ENCODE measurements at regions not wholly inside any gene's neighbourhood (a gene's known extent, or its start where the extent isn't known, plus 50 kb on each side); places are given as distances from the start of the nearest gene placed in this dataset.
"Not testable (repeated sequence)": the region's sequence is repeated elsewhere in the genome, so short reads cannot be mapped to it uniquely, and the experiment has no call there.

DNA sequence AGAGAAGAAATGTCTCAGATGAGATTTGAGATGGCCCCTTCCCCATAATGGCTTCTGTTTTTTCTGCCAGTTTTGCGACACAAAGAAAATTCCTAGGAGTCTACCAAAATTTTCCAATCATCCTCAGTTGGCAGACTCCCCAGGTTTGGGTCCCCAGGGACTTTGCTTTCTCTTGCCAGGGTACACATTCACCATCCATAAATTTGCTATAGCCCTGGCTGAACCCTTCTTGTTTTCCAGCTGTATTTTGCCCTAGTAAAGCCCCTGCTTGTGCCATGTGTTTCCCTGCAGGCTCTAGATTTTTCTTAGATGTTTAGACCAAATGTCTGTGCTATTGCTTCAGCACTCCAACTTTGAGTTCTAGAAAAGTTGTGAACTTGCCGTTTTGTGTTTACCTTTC lies 283.2 kb downstream of the ANXA1 start:
- no peaks in the 10 kb centered on the region for H3K36me3 Mint-ChIP-seq
- H3K27ac Mint-ChIP-seq, result no peak overlapping the region
- H3K27me3 Mint-ChIP-seq, result no peaks in the 10 kb centered on the region
- no peaks in the 10 kb centered on the region for H3K9me3 Mint-ChIP-seq
- no peak overlapping the region for H3K4me3 Mint-ChIP-seq
- no peaks in the 10 kb centered on the region for H3K4me1 Mint-ChIP-seq (ENCODE audit: unreplicated experiment)
- DNase-seq (ENCODE audit: extremely low spot score, unreplicated experiment), result no peak
- TF ChIP-seq, protein P1, sequence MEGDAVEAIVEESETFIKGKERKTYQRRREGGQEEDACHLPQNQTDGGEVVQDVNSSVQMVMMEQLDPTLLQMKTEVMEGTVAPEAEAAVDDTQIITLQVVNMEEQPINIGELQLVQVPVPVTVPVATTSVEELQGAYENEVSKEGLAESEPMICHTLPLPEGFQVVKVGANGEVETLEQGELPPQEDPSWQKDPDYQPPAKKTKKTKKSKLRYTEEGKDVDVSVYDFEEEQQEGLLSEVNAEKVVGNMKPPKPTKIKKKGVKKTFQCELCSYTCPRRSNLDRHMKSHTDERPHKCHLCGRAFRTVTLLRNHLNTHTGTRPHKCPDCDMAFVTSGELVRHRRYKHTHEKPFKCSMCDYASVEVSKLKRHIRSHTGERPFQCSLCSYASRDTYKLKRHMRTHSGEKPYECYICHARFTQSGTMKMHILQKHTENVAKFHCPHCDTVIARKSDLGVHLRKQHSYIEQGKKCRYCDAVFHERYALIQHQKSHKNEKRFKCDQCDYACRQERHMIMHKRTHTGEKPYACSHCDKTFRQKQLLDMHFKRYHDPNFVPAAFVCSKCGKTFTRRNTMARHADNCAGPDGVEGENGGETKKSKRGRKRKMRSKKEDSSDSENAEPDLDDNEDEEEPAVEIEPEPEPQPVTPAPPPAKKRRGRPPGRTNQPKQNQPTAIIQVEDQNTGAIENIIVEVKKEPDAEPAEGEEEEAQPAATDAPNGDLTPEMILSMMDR (conservative IDR thresholded peaks at IDR 0.05), result no peak

DNA sequence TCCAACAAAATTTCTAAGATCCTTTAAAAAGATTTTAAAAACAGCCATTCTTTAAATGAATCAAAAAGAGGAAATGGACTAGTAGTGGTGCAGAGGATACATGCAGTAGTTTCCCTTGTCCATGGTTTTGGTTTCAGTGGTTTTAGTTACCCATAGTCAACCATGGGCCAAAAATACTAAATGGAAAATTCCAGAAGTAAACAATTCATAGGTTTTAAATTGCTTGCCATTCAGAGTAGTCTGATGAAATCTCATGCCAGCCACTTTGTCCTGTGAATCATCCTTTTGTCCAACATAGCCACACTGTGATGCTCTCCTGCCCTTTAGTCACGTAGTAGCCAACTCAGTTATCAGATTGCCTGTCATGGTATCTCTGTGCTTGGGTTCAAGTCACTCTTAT lies 286.1 kb downstream of the ANXA1 start:
- H3K27me3 Mint-ChIP-seq, result no peaks in the 10 kb centered on the region
- no peaks in the 10 kb centered on the region for H3K36me3 Mint-ChIP-seq
- H3K4me1 Mint-ChIP-seq (ENCODE audit: unreplicated experiment), result no peaks in the 10 kb centered on the region
- H3K9me3 Mint-ChIP-seq, result no peaks in the 10 kb centered on the region
- DNase-seq (ENCODE audit: extremely low spot score, unreplicated experiment), result no peak
- H3K27ac Mint-ChIP-seq, result no peak overlapping the region
- TF ChIP-seq, protein P1 (conservative IDR thresholded peaks at IDR 0.05), result no peak
- no peak overlapping the region for H3K4me3 Mint-ChIP-seq

DNA sequence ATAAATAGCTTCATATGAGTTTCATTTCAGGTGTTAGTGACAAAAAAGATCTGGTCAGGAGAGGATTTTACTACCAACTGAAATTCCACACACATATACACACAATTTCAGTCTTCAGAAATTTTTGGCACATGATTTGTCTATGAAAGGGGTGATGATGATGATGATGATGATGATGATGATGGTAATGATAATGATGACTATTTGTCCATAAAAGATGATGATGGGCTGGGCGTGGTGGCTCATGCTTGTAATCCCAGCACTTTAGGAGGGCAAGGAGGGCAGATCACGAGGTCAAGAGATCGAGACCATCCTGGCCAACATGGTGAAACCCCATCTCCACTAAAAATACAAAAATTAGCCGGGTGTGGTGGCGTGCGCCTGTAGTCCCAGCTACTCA lies 288.2 kb downstream of the ANXA1 start:
- H3K4me1 Mint-ChIP-seq (ENCODE audit: unreplicated experiment); H3K4me3 Mint-ChIP-seq; H3K27me3 Mint-ChIP-seq; DNase-seq (ENCODE audit: extremely low spot score, unreplicated experiment); H3K9me3 Mint-ChIP-seq; H3K36me3 Mint-ChIP-seq; H3K27ac Mint-ChIP-seq: not testable (repeated sequence)

DNA sequence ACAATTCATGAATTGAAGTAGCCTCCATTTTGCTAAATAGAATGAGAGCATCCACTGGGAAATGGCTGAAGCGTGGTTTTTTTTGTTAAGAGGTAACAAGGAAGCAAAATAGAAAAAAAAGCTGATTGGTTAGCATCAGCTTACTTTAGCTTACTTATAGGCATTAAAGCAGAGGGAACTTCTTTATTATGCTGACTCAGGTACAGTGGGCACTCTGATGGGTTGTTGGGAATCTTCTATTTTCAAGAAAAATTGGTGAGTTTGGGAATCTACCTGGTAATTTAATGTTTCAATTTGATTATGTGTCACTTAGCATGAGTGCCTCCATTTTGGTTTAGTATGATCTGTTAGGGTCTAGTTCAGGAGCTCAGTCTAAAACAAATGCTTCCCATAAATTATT lies 289.6 kb downstream of the ANXA1 start:
- DNase-seq (ENCODE audit: extremely low spot score, unreplicated experiment), result no peak
- Mint-ChIP-seq H3K36me3 (no peaks in the 10 kb centered on the region), H3K4me3 (no peak overlapping the region), H3K27ac (no peak overlapping the region), H3K4me1 (ENCODE audit: unreplicated experiment) (peaks cover 4% of the 10 kb centered on the region), H3K27me3 (no peaks in the 10 kb centered on the region), H3K9me3 (no peaks in the 10 kb centered on the region)
- TF ChIP-seq, protein P1 (conservative IDR thresholded peaks at IDR 0.05), result no peak

DNA sequence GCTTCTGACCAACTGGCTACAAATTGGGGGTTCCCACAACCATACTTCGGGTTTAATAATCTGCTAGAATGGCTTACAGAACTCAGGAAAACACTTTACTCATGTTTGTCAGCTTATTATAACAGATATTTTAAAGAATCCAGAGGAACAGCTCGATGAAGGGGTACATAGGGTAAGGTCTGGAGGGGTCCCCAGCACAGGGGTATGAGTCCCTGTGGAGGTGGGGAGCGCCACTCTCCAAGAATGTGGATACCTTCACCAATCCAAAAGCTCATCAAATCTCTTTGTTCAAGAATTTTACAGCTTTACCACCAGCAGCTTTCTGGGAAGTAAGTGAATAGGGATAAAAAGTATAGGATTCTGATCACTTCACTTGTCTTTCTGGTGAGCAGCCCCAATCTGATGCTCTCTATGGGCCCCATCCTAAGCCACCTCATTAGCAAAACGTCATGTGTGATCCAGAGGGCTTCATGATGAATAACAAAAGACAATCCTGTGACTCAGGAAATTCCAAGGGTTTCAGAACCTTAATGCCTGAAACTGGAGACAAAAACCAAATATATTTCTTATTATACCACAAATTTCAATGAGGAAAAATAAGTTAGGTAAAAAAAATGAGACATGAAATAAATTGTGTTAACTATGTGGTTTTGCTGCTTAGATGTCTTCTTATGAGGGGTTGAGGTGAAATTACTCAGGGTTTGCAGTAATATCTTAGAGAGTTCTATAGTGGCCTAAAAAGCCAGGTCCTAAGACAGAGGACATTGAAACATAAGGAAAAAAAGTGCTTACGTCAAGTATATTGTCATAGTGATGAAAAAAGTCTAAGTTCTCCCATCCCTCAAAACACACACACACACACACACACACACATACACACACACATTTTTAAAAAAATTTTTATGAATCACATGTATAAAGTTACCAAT lies 290.5 kb downstream of the ANXA1 start:
- Mint-ChIP-seq H3K4me3 (no peak overlapping the region), H3K36me3 (no peaks in the 10 kb centered on the region), H3K9me3 (no peaks in the 10 kb centered on the region), H3K27ac (no peak overlapping the region), H3K4me1 (ENCODE audit: unreplicated experiment) (peaks cover 4% of the 10 kb centered on the region), H3K27me3 (no peaks in the 10 kb centered on the region)
- DNase-seq (ENCODE audit: extremely low spot score, unreplicated experiment), result no peak
- TF ChIP-seq, protein P1 (conservative IDR thresholded peaks at IDR 0.05), result no peak

DNA sequence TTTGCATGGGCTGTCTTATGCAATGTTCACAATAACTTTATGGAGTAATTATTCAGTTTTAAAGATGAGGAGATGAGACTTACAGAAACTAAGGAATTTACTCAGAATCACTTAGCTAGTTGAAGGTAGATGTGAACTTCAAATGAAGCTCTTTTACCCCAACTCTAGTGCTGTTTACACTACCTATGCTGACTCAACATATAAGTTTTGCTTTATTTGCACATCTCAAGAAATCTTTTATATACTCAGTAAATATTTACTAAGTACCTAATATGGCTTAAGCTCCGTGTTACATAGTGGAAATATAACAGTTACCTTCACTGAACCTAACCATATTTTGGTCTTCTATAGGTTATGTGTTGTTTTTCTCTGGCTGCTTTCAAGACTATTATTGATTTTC lies 293.2 kb downstream of the ANXA1 start:
- H3K4me3 Mint-ChIP-seq, result no peak overlapping the region
- TF ChIP-seq, protein P1 (conservative IDR thresholded peaks at IDR 0.05), result no peak
- H3K4me1 Mint-ChIP-seq (ENCODE audit: unreplicated experiment), result peaks cover 4% of the 10 kb centered on the region
- H3K9me3 Mint-ChIP-seq, result no peaks in the 10 kb centered on the region
- no peak for DNase-seq (ENCODE audit: extremely low spot score, unreplicated experiment)
- H3K36me3 Mint-ChIP-seq, result no peaks in the 10 kb centered on the region
- H3K27ac Mint-ChIP-seq, result no peak overlapping the region
- H3K27me3 Mint-ChIP-seq, result no peaks in the 10 kb centered on the region

DNA sequence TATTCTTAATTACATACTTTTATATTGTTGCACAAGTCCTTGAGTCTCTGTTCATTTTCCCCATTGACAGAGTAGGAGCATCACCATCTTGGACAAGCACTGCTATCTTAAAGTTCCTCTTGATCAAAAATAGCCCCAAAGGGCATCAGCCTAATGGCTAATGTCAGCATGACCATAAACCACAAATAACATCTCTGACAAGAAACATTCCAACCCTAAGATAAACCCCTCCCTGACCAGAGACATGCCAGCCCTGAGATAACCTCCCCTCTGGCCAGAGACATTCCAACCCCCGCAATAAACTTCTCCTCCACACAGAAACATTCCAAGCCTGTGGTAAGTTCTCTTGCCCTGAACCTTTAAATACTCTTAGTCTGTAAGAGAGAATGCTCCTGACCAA lies 293.7 kb downstream of the ANXA1 start:
- H3K9me3 Mint-ChIP-seq; H3K27ac Mint-ChIP-seq; H3K4me1 Mint-ChIP-seq (ENCODE audit: unreplicated experiment); H3K4me3 Mint-ChIP-seq; DNase-seq (ENCODE audit: extremely low spot score, unreplicated experiment); H3K27me3 Mint-ChIP-seq; H3K36me3 Mint-ChIP-seq: not testable (repeated sequence)

Measured in type B pancreatic cell (in vitro differentiated cells).